Parathyroid adenoma (tissue), 2 donors: ENCODE measurements at regions not wholly inside any gene's neighbourhood (a gene's known extent, or its start where the extent isn't known, plus 50 kb on each side); places are given as distances from the start of the nearest gene placed in this dataset.

Source experiments
- H2AFZ ChIP-seq: fragments of 300-600 bp; sonication (generic); one replicate; pipeline ENCODE4 v1.7.0; 2017; ENCODE audit warnings: antibody characterized with exemption, mild to moderate bottlenecking
- H3K27ac ChIP-seq: fragments of 300-600 bp; sonication (generic); one replicate; pipeline ENCODE4 v1.7.0; 2017
- H3K27me3 ChIP-seq: fragments of 300-600 bp; sonication (generic); one replicate; pipeline ENCODE4 v1.7.0; 2017; ENCODE audit warnings: low read length; ENCODE audit not compliant: control insufficient read depth, insufficient read depth
- H3K36me3 ChIP-seq: fragments of 300-600 bp; sonication (generic); one replicate; pipeline ENCODE4 v1.7.0; 2017; ENCODE audit warnings: low read length; ENCODE audit not compliant: control insufficient read depth, insufficient read depth
- H3K4me1 ChIP-seq: fragments of 300-600 bp; sonication (generic); one replicate; pipeline ENCODE4 v1.7.0; 2017; ENCODE audit warnings: control low read depth
- H3K4me2 ChIP-seq: fragments of 300-600 bp; sonication (generic); one replicate; pipeline ENCODE4 v1.7.0; 2017; ENCODE audit warnings: low read length
- H3K4me3 ChIP-seq: fragments of 300-600 bp; sonication (generic); one replicate; pipeline ENCODE4 v1.7.0; 2017; ENCODE audit warnings: low read depth, low read length
- H3K79me2 ChIP-seq: fragments of 300-600 bp; sonication (generic); one replicate; pipeline ENCODE4 v1.7.0; 2017; ENCODE audit warnings: control low read depth
- H3K9ac ChIP-seq: fragments of 300-600 bp; sonication (generic); one replicate; pipeline ENCODE4 v1.7.0; 2017; ENCODE audit warnings: mild to moderate bottlenecking
- H3K9me3 ChIP-seq: fragments of 300-600 bp; sonication (generic); one replicate; pipeline ENCODE4 v1.7.0; 2017; ENCODE audit warnings: low read length; ENCODE audit not compliant: control insufficient read depth
- CTCF ChIP-seq: fragments of 300-600 bp; sonication (generic); IDR thresholded peaks from one replicate; pipeline ENCODE4 v1.7.0; 2017; ENCODE audit warnings: antibody characterized with exemption, mild to moderate bottlenecking
- donor health status: primary hyperparathyroidism.

- Histone ChIP-seq H3K4me2 (no peak overlapping the region), H3K4me1 (peaks cover 6% of the 10 kb centered on the region), H3K9ac (no peak overlapping the region)
These were observed 174.5 kb upstream of the KLF14 start for GRCh38 chr7:130908345-130909160.

GRCh38 chr7:130909161-130909836, 175.3 kb upstream of the KLF14 start:
- Histone ChIP-seq H3K36me3 (no peaks in the 10 kb centered on the region), H3K4me1 (peaks cover 6% of the 10 kb centered on the region), H3K9me3 (no peaks in the 10 kb centered on the region), H3K9ac (no peak overlapping the region), H3K4me2 (no peak overlapping the region), H3K79me2 (peaks cover 19% of the 10 kb centered on the region), H3K27me3 (no peaks in the 10 kb centered on the region), H3K4me3 (no peak overlapping the region), H2AFZ (no peak overlapping the region), H3K27ac (no peak overlapping the region)
- no peak for TF ChIP-seq CTCF

More at GRCh38 chr7:130908345-130909160, 174.5 kb upstream of the KLF14 start:
- Histone ChIP-seq H2AFZ (no peak overlapping the region), H3K27me3 (no peaks in the 10 kb centered on the region), H3K9me3 (no peaks in the 10 kb centered on the region), H3K4me3 (no peak overlapping the region), H3K36me3 (no peaks in the 10 kb centered on the region), H3K27ac (no peak overlapping the region), H3K79me2 (peaks cover 16% of the 10 kb centered on the region)
- no peak for TF ChIP-seq CTCF

GRCh38 chr7:130909881-130910672, 176.1 kb upstream of the KLF14 start:
- Histone ChIP-seq H2AFZ (no peak overlapping the region), H3K9me3 (no peaks in the 10 kb centered on the region), H3K79me2 (peaks cover 19% of the 10 kb centered on the region), H3K9ac (no peak overlapping the region), H3K4me1 (peaks cover 6% of the 10 kb centered on the region), H3K36me3 (no peaks in the 10 kb centered on the region), H3K4me3 (no peak overlapping the region), H3K27me3 (no peaks in the 10 kb centered on the region), H3K27ac (no peak overlapping the region), H3K4me2 (no peak overlapping the region)
- no peak for TF ChIP-seq CTCF

- Histone ChIP-seq H3K4me3 (no peak overlapping the region), H3K9ac (no peak overlapping the region)
These were observed 177.2 kb upstream of the KLF14 start for GRCh38 chr7:130910949-130911944.

More at GRCh38 chr7:130910949-130911944, 177.2 kb upstream of the KLF14 start:
- H3K36me3 ChIP-seq, result no peaks in the 10 kb centered on the region
- H2AFZ ChIP-seq, result no peak overlapping the region
- TF ChIP-seq CTCF, result no peak
- no peak overlapping the region for H3K27ac ChIP-seq
- H3K9me3 ChIP-seq, result no peaks in the 10 kb centered on the region
- H3K4me2 ChIP-seq, result no peak overlapping the region
- H3K79me2 ChIP-seq, result peaks cover 23% of the 10 kb centered on the region
- no peaks in the 10 kb centered on the region for H3K27me3 ChIP-seq
- peaks cover 6% of the 10 kb centered on the region for H3K4me1 ChIP-seq
